GM19395 (cell line): ENCODE measurements at regions not wholly inside any gene's neighbourhood (a gene's known extent, or its start where the extent isn't known, plus 50 kb on each side); places are given as distances from the start of the nearest gene placed in this dataset.
A peak's percentile ranks its signal among the peaks of the same experiment; 100 is the strongest.
"Not testable (repeated sequence)": the region's sequence is repeated elsewhere in the genome, so short reads cannot be mapped to it uniquely, and the experiment has no call there.

Experiments used
- ATAC-seq: cut with Tn5 transposase; IDR thresholded peaks from one replicate; pipeline ENCODE4 v1.9.1; 2021; ENCODE audit warnings: mild to moderate bottlenecking, moderate library complexity; ENCODE audit not compliant: unreplicated experiment

GRCh38 chr9:117649126-117649525 is 55.1 kb upstream of the TLR4 start:
- ATAC-seq, result no peak

- peak; percentile 29 for ATAC-seq
Observed at GRCh38 chr9:117644932-117645636, 59.1 kb upstream of the TLR4 start.

GRCh38 chr9:117644133-117644931 is 59.9 kb upstream of the TLR4 start:
- ATAC-seq, result peak; percentile 90

GRCh38 chr9:117643288-117643654 is 60.9 kb upstream of the TLR4 start:
- no peak for ATAC-seq

GRCh38 chr9:117642571-117643287 is 61.5 kb upstream of the TLR4 start:
- ATAC-seq, result not testable (repeated sequence)

- ATAC-seq, result no peak
Observed at GRCh38 chr9:117636681-117637080, 67.5 kb upstream of the TLR4 start.

- ATAC-seq, result no peak
Observed at GRCh38 chr9:117625154-117625553, 79.0 kb upstream of the TLR4 start.

GRCh38 chr9:117624106-117624505 is 80.1 kb upstream of the TLR4 start:
- no peak for ATAC-seq

- ATAC-seq, result no peak
Observed at GRCh38 chr9:117622347-117622746, 81.9 kb upstream of the TLR4 start.

GRCh38 chr9:117616431-117616831 is 87.8 kb upstream of the TLR4 start:
- no peak for ATAC-seq

GRCh38 chr9:117612317-117612716 is 91.9 kb upstream of the TLR4 start:
- ATAC-seq, result no peak

GRCh38 chr9:117597977-117598376 is 106.2 kb upstream of the TLR4 start:
- no peak for ATAC-seq

- no peak for ATAC-seq
Observed at GRCh38 chr9:117596678-117597077, 107.5 kb upstream of the TLR4 start.

GRCh38 chr9:117595650-117596049 is 108.6 kb upstream of the TLR4 start:
- ATAC-seq, result no peak

- no peak for ATAC-seq
Observed at GRCh38 chr9:117587263-117587662, 116.9 kb upstream of the TLR4 start.

GRCh38 chr9:117574099-117574498 is 130.1 kb upstream of the TLR4 start:
- ATAC-seq, result no peak

GRCh38 chr9:117564839-117565238 is 139.4 kb upstream of the TLR4 start:
- no peak for ATAC-seq

- no peak for ATAC-seq
Observed at GRCh38 chr9:117561761-117562160, 142.4 kb upstream of the TLR4 start.

GRCh38 chr9:117555964-117556629 is 141.2 kb upstream of the ASTN2 start:
- ATAC-seq, result peak; percentile 95

GRCh38 chr9:117552811-117553210 is 138.0 kb upstream of the ASTN2 start:
- no peak for ATAC-seq

GRCh38 chr9:117551171-117551570 is 136.3 kb upstream of the ASTN2 start:
- no peak for ATAC-seq
